HG03175 (cell line): ENCODE measurements at regions not wholly inside any gene's neighbourhood (a gene's known extent, or its start where the extent isn't known, plus 50 kb on each side); places are given as distances from the start of the nearest gene placed in this dataset.

Experiments
- ATAC-seq: cut with Tn5 transposase; IDR thresholded peaks from one replicate; pipeline ENCODE4 v1.9.1; 2021; ENCODE audit warnings: mild to moderate bottlenecking, moderate library complexity; ENCODE audit not compliant: unreplicated experiment

GRCh38 chr2:4551691-4552474 lies 848.5 kb downstream of the DCDC2C start:
- no peak for ATAC-seq

DNA sequence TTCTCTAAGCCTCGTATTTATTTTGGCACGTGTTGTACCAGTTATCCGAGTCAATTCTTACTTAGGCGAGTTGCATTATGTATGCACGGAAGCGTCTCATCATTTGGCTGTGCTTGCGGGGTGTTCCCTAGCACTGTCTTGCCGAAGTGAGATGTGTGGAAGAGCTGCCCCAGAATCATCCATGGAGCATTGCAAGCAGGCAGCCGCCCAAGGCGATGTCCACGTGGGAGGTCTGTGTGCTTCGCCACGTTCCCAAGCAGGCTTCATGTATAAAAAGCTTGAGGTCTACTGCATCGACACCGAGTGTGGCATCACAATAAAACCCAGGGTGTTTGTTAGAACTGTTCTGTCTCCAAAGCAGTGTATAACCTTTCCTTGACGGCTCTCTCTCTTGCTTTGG lies 849.9 kb downstream of the DCDC2C start:
- ATAC-seq, result no peak

GRCh38 chr2:4556135-4556896 lies 852.9 kb downstream of the DCDC2C start:
- ATAC-seq, result no peak

DNA sequence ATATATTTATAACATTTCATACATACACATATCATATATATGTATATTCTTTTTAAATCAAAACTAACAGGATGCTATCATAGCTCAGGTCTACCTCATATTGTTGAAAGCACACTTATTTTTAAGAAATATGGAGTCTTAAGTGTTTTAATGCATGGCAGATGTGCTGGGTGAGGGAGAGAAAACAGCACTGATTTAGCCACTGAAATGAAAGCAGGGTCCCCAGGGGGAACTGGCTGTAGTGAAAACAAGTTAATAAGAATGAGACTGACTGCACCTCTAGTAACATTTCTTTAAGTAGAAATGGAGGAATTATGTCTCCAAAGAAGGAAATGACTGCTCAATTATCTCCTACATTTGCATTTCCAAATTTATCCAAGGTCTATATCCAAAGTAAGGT lies 857.8 kb downstream of the DCDC2C start:
- no peak for ATAC-seq

DNA sequence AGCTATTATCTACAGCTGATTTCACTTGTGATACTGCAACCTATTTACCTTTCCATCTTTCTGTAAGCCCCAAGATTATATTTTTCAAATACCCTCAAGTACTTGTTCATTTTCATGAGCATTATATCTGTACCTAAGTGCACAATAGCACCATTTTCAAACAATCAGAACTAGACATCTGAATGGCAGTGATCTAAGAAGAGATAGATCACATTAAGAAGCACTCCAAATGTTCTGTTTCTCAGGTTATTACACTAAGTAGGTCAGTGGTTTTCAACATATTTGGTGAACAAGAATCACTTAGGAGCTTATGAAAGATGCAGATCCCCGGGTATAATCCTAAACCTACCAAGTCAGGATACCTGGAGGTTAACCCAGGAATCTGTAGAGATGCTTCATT lies 872.7 kb downstream of the DCDC2C start:
- ATAC-seq, result no peak

GRCh38 chr2:4579977-4580376 lies 876.6 kb downstream of the DCDC2C start:
- no peak for ATAC-seq

GRCh38 chr2:4585057-4585635 lies 881.8 kb downstream of the DCDC2C start:
- no peak for ATAC-seq

- ATAC-seq, result no peak
Observed at GRCh38 chr2:4588606-4589005, 885.2 kb downstream of the DCDC2C start.

DNA sequence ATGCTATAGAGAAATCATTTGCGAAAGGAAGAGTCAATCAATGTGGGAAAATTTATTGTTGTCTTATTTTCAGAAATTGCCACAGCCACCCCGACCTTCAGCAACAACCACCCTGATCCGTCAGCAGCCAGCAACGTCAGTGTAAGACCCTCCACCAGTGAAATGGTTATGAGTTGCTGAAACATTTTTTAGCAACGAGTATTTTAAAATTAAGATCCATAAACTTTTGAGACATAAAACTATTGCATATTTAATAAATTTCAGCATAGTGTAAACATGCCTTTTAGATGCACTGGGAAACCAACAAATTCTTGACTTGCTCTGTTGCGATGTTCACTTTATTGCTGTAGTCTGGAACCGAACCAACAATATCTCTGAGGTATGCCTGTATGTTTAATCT lies 887.9 kb downstream of the DCDC2C start:
- no peak for ATAC-seq

DNA sequence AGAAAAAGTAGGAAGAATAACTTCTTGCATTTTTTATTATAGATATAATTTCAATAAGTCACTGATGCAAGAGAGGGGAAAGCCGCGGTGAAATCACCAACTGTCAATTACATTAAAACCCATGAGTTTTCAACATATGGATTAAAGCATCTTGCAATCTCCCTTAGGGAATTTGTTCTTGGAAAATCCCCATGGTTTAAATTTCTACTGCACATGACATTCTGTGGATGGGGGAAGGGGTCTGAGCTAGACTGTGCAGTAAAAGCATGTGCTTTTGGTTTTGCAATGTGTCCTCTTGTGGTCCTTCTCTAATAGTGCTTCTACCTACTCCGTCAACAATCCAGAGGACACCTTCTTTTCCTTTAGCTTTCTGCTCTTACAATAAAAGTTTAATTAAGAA lies 894.0 kb downstream of the DCDC2C start:
- no peak for ATAC-seq

GRCh38 chr2:4604767-4605166 lies 901.4 kb downstream of the DCDC2C start:
- no peak for ATAC-seq

DNA sequence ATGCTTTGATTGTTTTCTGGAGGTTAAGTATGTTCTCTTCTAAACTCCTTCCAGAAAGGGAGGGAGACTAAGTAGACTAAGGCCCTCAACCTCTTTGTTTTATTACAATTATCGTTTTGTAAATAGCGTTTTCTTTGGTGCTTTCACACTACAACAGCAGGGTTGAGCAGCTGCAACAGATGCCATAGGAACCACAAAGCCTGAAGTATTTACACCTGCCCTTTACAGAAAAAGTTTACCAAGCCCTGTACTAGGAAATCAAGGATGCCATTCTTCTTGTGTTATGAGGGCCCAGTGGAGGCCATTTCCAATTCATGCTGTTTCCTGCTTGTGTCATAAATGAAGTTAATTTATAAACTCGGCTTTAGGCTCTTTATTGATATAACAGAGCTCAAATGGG lies 914.8 kb downstream of the DCDC2C start:
- ATAC-seq, result no peak

- ATAC-seq, result no peak
Observed at GRCh38 chr2:4618630-4619228, 915.4 kb downstream of the DCDC2C start.

DNA sequence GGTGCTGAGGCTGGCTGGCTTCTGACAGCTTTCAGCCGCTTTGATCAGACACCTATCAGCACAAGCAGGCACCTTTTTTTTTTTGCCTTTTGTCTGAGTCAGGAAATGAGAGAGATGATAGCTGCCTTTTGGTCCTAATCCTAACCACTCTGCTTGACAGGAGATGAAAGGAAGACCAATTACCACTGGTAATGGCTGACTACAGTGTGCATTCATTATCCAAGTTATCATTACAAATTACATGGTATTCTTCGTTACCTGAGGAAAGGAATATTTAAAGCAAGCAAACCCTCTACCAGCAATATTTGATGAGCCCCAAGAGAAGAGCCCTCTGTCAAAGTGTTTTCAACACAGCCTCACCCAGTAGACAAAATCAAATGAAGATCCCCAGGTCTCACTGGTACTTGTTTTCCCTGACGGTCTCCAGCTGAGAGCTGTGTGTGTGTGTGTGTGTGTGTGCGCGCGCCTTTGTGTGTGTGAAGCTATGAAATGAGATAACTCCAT lies 925.7 kb downstream of the DCDC2C start:
- ATAC-seq, result no peak

DNA sequence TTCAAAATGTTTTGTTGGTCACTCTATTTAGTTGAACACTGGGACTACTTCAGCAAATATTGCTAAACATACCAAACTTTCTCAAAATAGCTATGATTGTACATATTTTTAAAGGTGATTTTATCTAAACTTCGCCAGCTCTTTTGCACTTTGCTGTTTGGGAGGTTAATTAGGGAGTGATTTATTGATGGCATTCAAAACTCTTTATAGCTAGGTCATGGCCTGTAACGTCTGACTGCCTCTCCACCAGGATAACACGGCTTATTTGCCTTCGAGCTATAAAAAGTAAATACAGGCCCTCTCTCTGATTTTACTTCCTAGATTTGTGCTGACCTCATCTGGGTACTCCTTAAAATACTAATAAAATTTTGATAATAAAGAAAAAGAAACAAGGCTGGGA lies 931.9 kb downstream of the DCDC2C start:
- ATAC-seq, result no peak

- ATAC-seq, result no peak
Observed at GRCh38 chr2:4653991-4654390, 950.6 kb downstream of the DCDC2C start.

- ATAC-seq, result no peak
Observed at GRCh38 chr2:4656326-4656725, 953.0 kb downstream of the DCDC2C start.

- ATAC-seq, result no peak
Observed at GRCh38 chr2:4662161-4662779, 958.9 kb downstream of the DCDC2C start.

DNA sequence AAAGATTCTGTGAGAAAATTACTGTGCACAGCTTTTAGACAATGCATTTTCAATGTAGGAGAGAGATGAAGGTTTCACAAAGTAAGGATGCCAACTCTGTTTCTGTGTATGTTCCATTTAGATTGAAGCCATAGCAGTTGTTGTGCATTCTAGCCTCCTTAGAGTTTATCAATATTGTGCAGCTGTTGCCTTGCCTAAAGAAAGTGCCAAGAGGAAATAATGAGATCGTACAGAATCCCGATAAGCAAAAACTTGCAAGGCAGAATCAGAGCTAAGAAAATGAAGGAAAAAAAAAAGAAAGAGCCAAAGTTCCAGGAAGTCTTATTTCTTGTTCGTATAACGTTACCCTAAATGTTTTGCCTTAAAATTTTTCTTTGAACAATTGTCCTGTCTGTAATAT lies 965.0 kb downstream of the DCDC2C start:
- ATAC-seq, result no peak

GRCh38 chr2:4670331-4670730 lies 967.0 kb downstream of the DCDC2C start:
- no peak for ATAC-seq

DNA sequence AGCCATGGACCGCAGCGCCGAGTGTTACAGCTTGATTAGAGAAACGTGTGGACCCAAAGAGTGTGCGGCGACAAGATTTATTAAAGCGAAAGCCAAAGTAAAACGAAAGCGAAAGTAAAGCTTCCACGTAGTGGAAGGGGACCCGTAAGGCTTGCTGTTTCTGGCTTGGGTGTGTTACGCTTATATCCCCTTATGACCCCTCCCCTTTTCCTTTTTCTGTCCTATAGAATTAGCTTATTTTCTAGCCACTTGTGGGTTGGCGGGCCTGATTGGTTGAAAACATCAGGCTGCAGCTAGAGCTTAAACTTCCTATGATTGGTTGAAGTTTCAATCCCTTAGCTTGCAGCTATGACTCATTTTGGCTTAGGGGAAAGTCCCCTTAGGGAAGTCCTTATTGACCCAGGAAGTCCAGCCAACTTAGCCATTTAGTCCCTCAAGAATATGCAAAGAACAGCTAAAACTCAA lies 969.7 kb downstream of the DCDC2C start:
- no peak for ATAC-seq
